ENCODE measurements at regions not wholly inside any gene's neighbourhood (a gene's known extent, or its start where the extent isn't known, plus 50 kb on each side); places are given as distances from the start of the nearest gene placed in this dataset.
"Not testable (repeated sequence)": the region's sequence is repeated elsewhere in the genome, so short reads cannot be mapped to it uniquely, and the experiment has no call there.

GRCh38 chr2:194917519-194917918 lies 739.5 kb upstream of the SLC39A10 start:
- no peak for DNase-seq

- DNase-seq: no peak
Observed at GRCh38 chr2:194915485-194915884, 741.5 kb upstream of the SLC39A10 start.

- no peak for DNase-seq
Observed at GRCh38 chr2:194907569-194907968, 749.5 kb upstream of the SLC39A10 start.

- DNase-seq: no peak
Observed at GRCh38 chr2:194896871-194897270, 760.2 kb upstream of the SLC39A10 start.

GRCh38 chr2:194883711-194884110 lies 773.3 kb upstream of the SLC39A10 start:
- no peak for DNase-seq

- DNase-seq: no peak
Observed at GRCh38 chr2:194870974-194871535, 786.0 kb upstream of the SLC39A10 start.

- no peak for DNase-seq
Observed at GRCh38 chr2:194867328-194867727, 789.7 kb upstream of the SLC39A10 start.

GRCh38 chr2:194854941-194855340 lies 802.1 kb upstream of the SLC39A10 start:
- DNase-seq: no peak

GRCh38 chr2:194842871-194843270 lies 814.2 kb upstream of the SLC39A10 start:
- no peak for DNase-seq

- DNase-seq: not testable (repeated sequence)
Observed at GRCh38 chr2:194834371-194834770, 822.7 kb upstream of the SLC39A10 start.

GRCh38 chr2:194826241-194826640 lies 830.8 kb upstream of the SLC39A10 start:
- DNase-seq: no peak

- no peak for DNase-seq
Observed at GRCh38 chr2:194824450-194824849, 832.6 kb upstream of the SLC39A10 start.

- no peak for DNase-seq
Observed at GRCh38 chr2:194822657-194823056, 834.4 kb upstream of the SLC39A10 start.

GRCh38 chr2:194822097-194822496 lies 834.9 kb upstream of the SLC39A10 start:
- no peak for DNase-seq

- DNase-seq: no peak
Observed at GRCh38 chr2:194819367-194819766, 837.7 kb upstream of the SLC39A10 start.

- no peak for DNase-seq
Observed at GRCh38 chr2:194815475-194815874, 841.6 kb upstream of the SLC39A10 start.

- DNase-seq: no peak
Observed at GRCh38 chr2:194802589-194802988, 854.4 kb upstream of the SLC39A10 start.

GRCh38 chr2:194787071-194787470 lies 870.0 kb upstream of the SLC39A10 start:
- DNase-seq: not testable (repeated sequence)

- DNase-seq: not testable (repeated sequence)
Observed at GRCh38 chr2:194771394-194771793, 885.6 kb upstream of the SLC39A10 start.

GRCh38 chr2:194769030-194769429 lies 888.0 kb upstream of the SLC39A10 start:
- DNase-seq: no peak

GRCh38 chr2:194765723-194766122 lies 891.3 kb upstream of the SLC39A10 start:
- DNase-seq: no peak

- DNase-seq: no peak
Observed at GRCh38 chr2:194750926-194751325, 906.1 kb upstream of the SLC39A10 start.

- DNase-seq: no peak
Observed at GRCh38 chr2:194745557-194746146, 911.4 kb upstream of the SLC39A10 start.

- DNase-seq: no peak
Observed at GRCh38 chr2:194742706-194743105, 914.3 kb upstream of the SLC39A10 start.

- DNase-seq: no peak
Observed at GRCh38 chr2:194739217-194739616, 917.8 kb upstream of the SLC39A10 start.
